ENCODE measurements at regions not wholly inside any gene's neighbourhood (a gene's known extent, or its start where the extent isn't known, plus 50 kb on each side); places are given as distances from the start of the nearest gene placed in this dataset.

- DNase-seq (ENCODE audit: extremely low spot score, unreplicated experiment): peak; percentile 89
- H3K27ac Mint-ChIP-seq (ENCODE audit: unreplicated experiment): no peak overlapping the region
- H3K36me3 Mint-ChIP-seq (ENCODE audit: unreplicated experiment): no peaks in the 10 kb centered on the region
- peak; percentile 90 for TF ChIP-seq CTCF (IDR thresholded peaks at IDR 0.05)
- H3K9me3 Mint-ChIP-seq (ENCODE audit: unreplicated experiment): no peaks in the 10 kb centered on the region
- no peak overlapping the region for H3K4me3 Mint-ChIP-seq (ENCODE audit: unreplicated experiment)
- H3K27me3 Mint-ChIP-seq (ENCODE audit: unreplicated experiment): peaks cover 17% of the 10 kb centered on the region
- H3K4me1 Mint-ChIP-seq (ENCODE audit: unreplicated experiment): no peaks in the 10 kb centered on the region
Measured at GRCh38 chr1:101357444-101357986, 120.7 kb downstream of the S1PR1 start.

- Mint-ChIP-seq H3K36me3 (ENCODE audit: unreplicated experiment) (no peaks in the 10 kb centered on the region), H3K4me1 (ENCODE audit: unreplicated experiment) (peaks cover 11% of the 10 kb centered on the region), H3K27ac (ENCODE audit: unreplicated experiment) (no peak overlapping the region), H3K4me3 (ENCODE audit: unreplicated experiment) (no peak overlapping the region), H3K9me3 (ENCODE audit: unreplicated experiment) (no peaks in the 10 kb centered on the region), H3K27me3 (ENCODE audit: unreplicated experiment) (peaks cover 6% of the 10 kb centered on the region)
- no peak for TF ChIP-seq CTCF (IDR thresholded peaks at IDR 0.05)
- DNase-seq (ENCODE audit: extremely low spot score, unreplicated experiment): no peak
Measured at GRCh38 chr1:101360506-101360905, 123.7 kb downstream of the S1PR1 start.

- Mint-ChIP-seq H3K27ac (ENCODE audit: unreplicated experiment) (no peak overlapping the region), H3K4me1 (ENCODE audit: unreplicated experiment) (peaks cover 27% of the 10 kb centered on the region), H3K9me3 (ENCODE audit: unreplicated experiment) (no peaks in the 10 kb centered on the region), H3K36me3 (ENCODE audit: unreplicated experiment) (no peaks in the 10 kb centered on the region), H3K27me3 (ENCODE audit: unreplicated experiment) (no peaks in the 10 kb centered on the region), H3K4me3 (ENCODE audit: unreplicated experiment) (no peak overlapping the region)
- TF ChIP-seq CTCF (IDR thresholded peaks at IDR 0.05): no peak
- DNase-seq (ENCODE audit: extremely low spot score, unreplicated experiment): no peak
Measured at GRCh38 chr1:101363891-101364318, 127.1 kb downstream of the S1PR1 start.

- no peaks in the 10 kb centered on the region for H3K36me3 Mint-ChIP-seq (ENCODE audit: unreplicated experiment)
- H3K9me3 Mint-ChIP-seq (ENCODE audit: unreplicated experiment): no peaks in the 10 kb centered on the region
- H3K4me1 Mint-ChIP-seq (ENCODE audit: unreplicated experiment): peaks cover 27% of the 10 kb centered on the region
- H3K27me3 Mint-ChIP-seq (ENCODE audit: unreplicated experiment): no peaks in the 10 kb centered on the region
- peak overlapping the region; percentile 42 for H3K27ac Mint-ChIP-seq (ENCODE audit: unreplicated experiment)
- no peak for TF ChIP-seq CTCF (IDR thresholded peaks at IDR 0.05)
- DNase-seq (ENCODE audit: extremely low spot score, unreplicated experiment): no peak
- H3K4me3 Mint-ChIP-seq (ENCODE audit: unreplicated experiment): no peak overlapping the region
Measured at GRCh38 chr1:101364370-101365120, 127.7 kb downstream of the S1PR1 start.

GRCh38 chr1:101365186-101365585 is 128.4 kb downstream of the S1PR1 start:
- no peak overlapping the region for H3K4me3 Mint-ChIP-seq (ENCODE audit: unreplicated experiment)
- no peak for DNase-seq (ENCODE audit: extremely low spot score, unreplicated experiment)
- no peaks in the 10 kb centered on the region for H3K36me3 Mint-ChIP-seq (ENCODE audit: unreplicated experiment)
- no peaks in the 10 kb centered on the region for H3K9me3 Mint-ChIP-seq (ENCODE audit: unreplicated experiment)
- peak overlapping the region; percentile 42 for H3K27ac Mint-ChIP-seq (ENCODE audit: unreplicated experiment)
- TF ChIP-seq CTCF (IDR thresholded peaks at IDR 0.05): no peak
- no peaks in the 10 kb centered on the region for H3K27me3 Mint-ChIP-seq (ENCODE audit: unreplicated experiment)
- peaks cover 27% of the 10 kb centered on the region for H3K4me1 Mint-ChIP-seq (ENCODE audit: unreplicated experiment)

Measured in osteocyte (in vitro differentiated cells).